Effector memory CD8-positive, alpha-beta T cell (primary cell): ENCODE measurements at regions not wholly inside any gene's neighbourhood (a gene's known extent, or its start where the extent isn't known, plus 50 kb on each side); places are given as distances from the start of the nearest gene placed in this dataset.
"Not testable (repeated sequence)": the region's sequence is repeated elsewhere in the genome, so short reads cannot be mapped to it uniquely, and the experiment has no call there.

Source experiments
- ATAC-seq: fragments of 150-1000 bp; cut with Tn5 transposase; replicated peaks from 2 replicates; pipeline ENCODE4 v1.10.0; 2021; ENCODE audit warnings: mild to moderate bottlenecking, moderate library complexity
- DNase-seq, 3 experiments: peaks; one replicate each; pipeline ENCODE4 v3.0.0; 2021
- H3K27ac Mint-ChIP-seq, 2 donors: one replicate each; pipeline ENCODE4 v1.8.0; 2022; ENCODE audit warnings: mild to moderate bottlenecking in 2 of 2, mixed read lengths in 2 of 2, moderate library complexity in 2 of 2
- H3K27me3 Mint-ChIP-seq, 2 donors: one replicate each; pipeline ENCODE4 v1.8.0; 2022; ENCODE audit warnings: mixed read lengths in 2 of 2
- H3K36me3 Mint-ChIP-seq: one replicate; pipeline ENCODE4 v1.8.0; 2022; ENCODE audit warnings: mild to moderate bottlenecking, moderate library complexity, mixed read lengths; ENCODE audit not compliant: insufficient read depth
- H3K4me1 Mint-ChIP-seq, 2 donors: one replicate each; pipeline ENCODE4 v1.8.0; 2022; ENCODE audit warnings: low read depth in 2 of 2, mixed read lengths in 2 of 2
- H3K4me3 Mint-ChIP-seq, 2 donors: one replicate each; pipeline ENCODE4 v1.8.0; 2022; ENCODE audit warnings: mild to moderate bottlenecking in 2 of 2, mixed read lengths in 2 of 2, moderate library complexity in 2 of 2
- H3K9me3 Mint-ChIP-seq, 2 donors: one replicate each; pipeline ENCODE4 v1.8.0; 2022; ENCODE audit warnings: mixed read lengths in 2 of 2

DNA sequence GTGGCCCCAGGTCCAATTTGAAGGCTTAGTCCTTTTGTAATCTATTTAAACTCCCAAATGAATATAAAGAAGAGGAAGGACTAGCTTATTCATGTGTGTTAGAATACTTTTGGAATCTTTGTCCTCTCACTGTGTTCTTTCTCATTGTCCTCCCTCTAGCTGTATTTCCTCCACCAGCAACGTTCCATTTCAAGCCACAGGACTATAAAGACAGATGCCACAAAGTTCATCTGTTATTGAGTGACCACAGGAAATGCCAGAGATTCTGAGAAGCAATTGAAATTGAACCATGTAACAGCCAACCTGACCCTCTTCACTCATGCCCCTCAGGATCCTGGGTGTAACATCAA is 336.6 kb upstream of the API5 start:
- no peak overlapping the region for H3K4me3 Mint-ChIP-seq
- DNase-seq (no peak), ATAC-seq (no peak)
- H3K4me1 Mint-ChIP-seq, result no peaks in the 10 kb centered on the region
- H3K27me3 Mint-ChIP-seq, result no peaks in the 10 kb centered on the region
- peaks cover 14 to 23% of the 10 kb centered on the region in 2 donors for H3K9me3 Mint-ChIP-seq
- H3K36me3 Mint-ChIP-seq, result no peaks in the 10 kb centered on the region
- H3K27ac Mint-ChIP-seq, result no peak overlapping the region

DNA sequence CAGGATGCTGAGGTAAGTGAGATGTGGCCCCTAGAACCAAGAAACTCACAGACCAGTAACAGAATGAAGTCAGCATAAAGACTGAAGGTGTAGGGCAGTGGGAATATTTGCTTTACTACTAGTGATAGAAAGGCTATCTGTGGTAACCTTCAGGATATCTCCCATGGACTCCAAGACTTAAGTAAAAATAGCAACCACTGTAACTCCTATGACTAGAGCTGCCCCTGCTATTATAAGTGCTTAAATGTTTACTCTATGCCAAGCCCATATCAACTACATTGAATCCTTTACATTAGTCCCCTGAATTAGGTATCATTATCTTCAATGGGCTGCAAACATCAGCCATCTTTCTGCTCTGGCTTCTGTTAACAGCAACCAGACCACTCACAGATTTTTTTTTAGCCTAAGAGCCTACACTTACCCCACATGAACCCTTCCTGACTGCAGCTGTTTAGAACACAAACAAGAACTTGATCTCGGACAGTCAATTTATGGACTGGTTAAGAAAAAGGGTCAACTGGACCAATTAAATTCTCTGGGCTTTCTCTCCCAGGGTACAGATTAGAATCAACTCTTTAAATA is 335.1 kb upstream of the API5 start:
- no peaks in the 10 kb centered on the region for H3K27me3 Mint-ChIP-seq
- H3K4me1 Mint-ChIP-seq, result no peaks in the 10 kb centered on the region
- ATAC-seq (no peak), DNase-seq (no peak)
- H3K36me3 Mint-ChIP-seq, result no peaks in the 10 kb centered on the region
- no peak overlapping the region for H3K4me3 Mint-ChIP-seq
- H3K27ac Mint-ChIP-seq, result no peak overlapping the region
- peaks cover 11 to 17% of the 10 kb centered on the region in 2 donors for H3K9me3 Mint-ChIP-seq

DNA sequence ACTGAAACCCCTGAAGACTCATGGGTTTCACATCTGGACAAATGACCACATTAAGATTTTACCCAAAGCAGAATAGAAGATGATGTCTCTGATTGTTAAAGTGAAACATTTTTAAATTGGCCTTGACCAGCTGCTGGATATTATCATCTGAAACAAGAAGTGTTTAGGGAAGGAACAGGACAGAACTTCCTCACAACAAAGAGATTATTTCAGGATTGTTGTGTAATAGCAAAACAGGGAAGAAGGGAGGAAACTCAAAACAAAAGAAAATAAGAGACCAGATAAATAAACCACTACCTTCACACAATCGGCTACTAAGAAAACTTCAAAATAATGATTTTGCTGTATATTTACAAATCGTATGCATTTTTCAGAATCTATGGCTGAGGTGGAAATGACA is 319.2 kb upstream of the API5 start:
- no peak for ATAC-seq

DNA sequence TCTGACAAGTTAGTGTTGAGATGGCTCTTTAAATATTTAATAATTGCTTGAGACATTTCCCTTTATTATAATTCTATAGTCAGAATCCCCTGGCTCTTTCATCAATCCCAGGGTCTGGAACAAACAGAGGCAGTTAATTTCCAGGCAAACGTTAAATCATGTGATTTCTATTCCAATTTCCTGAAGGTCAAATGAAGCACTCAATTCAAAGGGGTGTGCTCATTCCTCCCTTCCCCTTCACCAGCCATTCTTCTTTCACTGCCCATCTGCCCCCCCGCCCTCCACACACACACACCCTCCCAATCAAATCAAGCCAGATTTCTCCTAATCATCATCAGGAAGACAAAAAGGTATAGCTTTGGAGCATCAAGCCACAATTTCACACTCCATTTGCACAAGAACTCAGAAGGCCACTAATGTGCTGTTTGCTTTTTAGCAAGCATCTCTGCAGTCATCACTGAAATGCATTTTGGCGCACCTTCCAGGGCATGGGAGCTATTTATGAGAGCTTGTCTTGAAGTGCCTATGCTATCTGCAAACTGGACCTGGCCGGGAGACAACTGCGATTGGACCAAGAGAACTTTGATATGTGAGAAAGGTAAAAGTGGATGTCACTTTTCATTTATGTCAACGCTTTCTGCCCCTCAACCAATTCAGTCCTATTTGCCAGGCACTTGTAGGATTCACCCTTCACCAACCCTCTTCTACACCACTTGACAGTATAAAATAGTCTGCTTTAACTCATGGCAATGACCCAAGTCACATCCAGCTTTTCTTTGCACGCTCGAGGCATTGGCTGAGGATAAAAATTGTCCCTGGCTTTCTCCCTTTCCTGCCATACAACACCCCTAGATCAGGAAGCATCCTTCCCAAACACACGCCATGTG is 315.1 kb upstream of the API5 start:
- DNase-seq (no peak), ATAC-seq (no peak)
- H3K4me1 Mint-ChIP-seq, result no peaks in the 10 kb centered on the region
- no peaks in the 10 kb centered on the region for H3K27me3 Mint-ChIP-seq
- no peak overlapping the region for H3K4me3 Mint-ChIP-seq
- H3K9me3 Mint-ChIP-seq, result peaks cover 0 to 4% of the 10 kb centered on the region in 2 donors
- no peaks in the 10 kb centered on the region for H3K36me3 Mint-ChIP-seq
- H3K27ac Mint-ChIP-seq, result no peak overlapping the region

More for the DNA sequence above, 319.2 kb upstream of the API5 start:
- Mint-ChIP-seq H3K27me3 (no peaks in the 10 kb centered on the region), H3K4me3 (no peak overlapping the region), H3K36me3 (no peaks in the 10 kb centered on the region), H3K27ac (no peak overlapping the region), H3K4me1 (no peaks in the 10 kb centered on the region), H3K9me3 (peaks cover 0 to 9% of the 10 kb centered on the region in 2 donors)
- DNase-seq, result no peak

DNA sequence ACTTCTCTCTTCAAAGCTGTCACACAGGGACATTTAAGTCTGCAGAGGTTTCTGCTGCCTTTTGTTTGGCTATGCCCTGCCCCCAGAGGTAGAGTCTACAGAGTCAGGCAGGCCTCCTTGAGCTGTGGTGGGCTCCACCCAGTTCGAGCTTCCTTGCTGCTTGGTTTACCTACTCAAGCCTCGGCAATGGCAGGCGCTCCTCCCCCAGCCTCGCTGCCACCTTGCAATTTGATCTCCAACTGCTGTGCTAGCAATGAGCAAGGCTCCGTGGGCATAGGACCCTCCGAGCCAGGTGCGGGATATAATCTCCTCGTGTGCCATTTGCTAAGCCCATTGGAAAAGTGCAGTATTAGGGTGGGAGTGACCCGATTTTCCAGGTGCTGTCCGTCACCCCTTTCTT is 306.9 kb upstream of the API5 start:
- ATAC-seq, DNase-seq, H3K4me1 Mint-ChIP-seq: not testable (repeated sequence)

DNA sequence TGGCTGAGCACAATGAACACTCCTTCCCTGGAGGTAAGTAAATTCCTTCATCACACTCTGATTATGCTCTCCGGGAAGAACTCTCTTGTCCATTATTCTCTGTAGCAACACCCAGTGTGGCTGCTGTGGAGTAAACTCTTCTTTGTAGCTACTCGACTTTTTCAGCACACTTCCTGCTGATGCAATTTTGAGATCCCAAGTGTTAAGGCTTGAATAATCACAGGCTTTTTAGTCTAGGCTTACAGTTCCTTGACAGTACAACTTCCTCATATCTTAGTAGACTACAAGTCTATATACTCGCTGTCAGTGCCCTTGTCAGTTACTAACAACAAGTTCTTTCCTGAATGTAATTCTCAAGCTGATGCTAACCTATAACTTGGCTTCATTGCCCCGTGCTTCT is 301.8 kb upstream of the API5 start:
- no peak for DNase-seq
- no peaks in the 10 kb centered on the region for H3K4me1 Mint-ChIP-seq

More for the DNA sequence above, 306.9 kb upstream of the API5 start:
- H3K4me3 Mint-ChIP-seq, H3K27me3 Mint-ChIP-seq, H3K27ac Mint-ChIP-seq, H3K36me3 Mint-ChIP-seq: not testable (repeated sequence)
- peaks cover 4 to 19% of the 10 kb centered on the region in 2 donors for H3K9me3 Mint-ChIP-seq

DNA sequence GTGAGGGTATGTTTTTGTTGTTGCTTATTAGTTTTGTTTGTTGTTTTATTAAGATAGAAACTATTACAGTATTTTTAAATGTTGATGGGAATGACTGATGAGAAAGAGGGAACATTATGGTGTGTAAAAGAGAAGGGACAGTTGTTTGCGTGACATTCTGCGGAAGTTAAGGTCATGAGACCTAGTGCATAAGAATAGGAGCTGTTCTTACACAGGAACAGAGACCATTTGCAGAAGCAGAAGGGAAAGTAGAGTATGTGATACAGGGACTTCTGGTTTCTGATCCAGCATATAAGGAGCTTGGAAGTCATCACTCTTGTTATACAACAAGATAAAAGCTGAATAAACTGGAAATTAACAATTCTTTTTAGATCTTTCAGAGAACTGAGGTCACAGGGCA is 299.2 kb upstream of the API5 start:
- H3K4me1 Mint-ChIP-seq, result no peaks in the 10 kb centered on the region
- H3K27me3 Mint-ChIP-seq, result no peaks in the 10 kb centered on the region
- H3K27ac Mint-ChIP-seq, result no peak overlapping the region
- DNase-seq (no peak), ATAC-seq (no peak)
- no peak overlapping the region for H3K4me3 Mint-ChIP-seq
- H3K36me3 Mint-ChIP-seq, result no peaks in the 10 kb centered on the region
- H3K9me3 Mint-ChIP-seq, result peaks cover 6 to 12% of the 10 kb centered on the region in 2 donors

More for the DNA sequence above, 301.8 kb upstream of the API5 start:
- H3K9me3 Mint-ChIP-seq, result peaks cover 7 to 19% of the 10 kb centered on the region in 2 donors
- no peaks in the 10 kb centered on the region for H3K27me3 Mint-ChIP-seq
- H3K27ac Mint-ChIP-seq, result no peak overlapping the region
- ATAC-seq, result no peak
- no peak overlapping the region for H3K4me3 Mint-ChIP-seq
- H3K36me3 Mint-ChIP-seq, result no peaks in the 10 kb centered on the region

DNA sequence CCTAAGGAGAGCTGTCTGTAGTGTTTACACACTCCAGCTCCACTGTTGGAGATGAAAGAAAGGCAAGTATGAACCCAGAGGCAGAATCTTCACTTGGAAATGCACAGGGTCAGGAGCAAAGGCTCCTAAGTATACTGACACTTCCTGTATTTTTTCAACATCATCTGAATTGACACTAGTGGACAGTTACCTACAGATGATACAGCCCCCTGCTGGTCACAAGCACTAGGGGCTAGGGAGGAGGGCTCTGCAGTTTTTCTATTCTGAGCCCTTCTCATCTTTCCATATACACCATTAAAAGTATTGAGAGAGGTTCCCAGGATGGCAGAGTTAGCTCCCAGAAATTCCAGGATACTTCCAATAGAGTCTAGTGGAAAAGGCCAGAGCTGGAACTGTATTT is 290.3 kb upstream of the API5 start:
- Mint-ChIP-seq H3K9me3 (peaks cover 11 to 22% of the 10 kb centered on the region in 2 donors), H3K27me3 (no peaks in the 10 kb centered on the region), H3K36me3 (no peaks in the 10 kb centered on the region), H3K27ac (no peak overlapping the region), H3K4me1 (no peaks in the 10 kb centered on the region), H3K4me3 (no peak overlapping the region)
- ATAC-seq (no peak), DNase-seq (no peak)

DNA sequence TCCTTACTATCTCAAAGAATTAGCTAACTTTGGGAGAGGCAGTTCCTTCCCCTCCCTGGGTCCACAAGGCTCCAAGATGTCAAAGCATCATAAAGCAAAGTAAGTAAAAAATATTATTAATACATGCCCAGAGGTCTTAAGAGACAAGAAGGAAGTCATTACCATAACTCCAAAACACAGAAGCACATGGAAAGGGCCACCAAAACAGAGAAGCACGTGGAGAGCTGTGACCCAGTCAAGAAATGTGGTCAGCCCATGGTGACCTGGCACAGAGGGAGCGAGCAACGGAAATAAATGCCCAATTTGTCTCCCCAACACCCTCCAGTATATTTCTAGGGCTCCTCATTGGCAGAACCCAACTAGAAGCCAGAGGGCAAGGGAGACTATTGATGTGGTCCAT is 277.5 kb upstream of the API5 start:
- H3K27ac Mint-ChIP-seq, result no peak overlapping the region
- DNase-seq (no peak), ATAC-seq (no peak)
- no peaks in the 10 kb centered on the region for H3K4me1 Mint-ChIP-seq
- H3K36me3 Mint-ChIP-seq, result peaks cover 3% of the 10 kb centered on the region
- H3K27me3 Mint-ChIP-seq, result no peaks in the 10 kb centered on the region
- H3K9me3 Mint-ChIP-seq, result peaks cover 16% of the 10 kb centered on the region in 2 donors
- no peak overlapping the region for H3K4me3 Mint-ChIP-seq

DNA sequence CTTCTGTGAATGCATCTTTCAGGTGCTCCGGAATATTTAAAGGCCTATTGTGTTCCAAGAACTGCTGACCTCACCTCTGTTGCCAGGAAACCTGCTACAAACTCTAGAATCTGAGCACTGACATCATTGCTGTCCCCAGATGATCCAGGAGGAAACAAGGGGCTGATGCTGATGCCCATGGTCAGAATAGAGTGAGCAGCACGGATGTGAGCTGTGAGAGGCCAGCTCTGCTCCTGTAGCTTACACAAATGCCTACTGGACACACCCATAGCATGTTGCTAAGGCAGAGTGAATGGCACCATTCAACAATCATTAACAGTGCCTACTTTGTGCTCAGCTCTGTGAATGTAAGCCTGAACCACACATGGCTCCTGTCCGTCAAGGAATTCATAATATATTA is 276.7 kb upstream of the API5 start:
- Mint-ChIP-seq H3K9me3 (peaks cover 13 to 17% of the 10 kb centered on the region in 2 donors), H3K4me3 (no peak overlapping the region), H3K27ac (no peak overlapping the region), H3K36me3 (peaks cover 3% of the 10 kb centered on the region), H3K27me3 (no peaks in the 10 kb centered on the region), H3K4me1 (no peaks in the 10 kb centered on the region)
- no peak for ATAC-seq
- no peak for DNase-seq

DNA sequence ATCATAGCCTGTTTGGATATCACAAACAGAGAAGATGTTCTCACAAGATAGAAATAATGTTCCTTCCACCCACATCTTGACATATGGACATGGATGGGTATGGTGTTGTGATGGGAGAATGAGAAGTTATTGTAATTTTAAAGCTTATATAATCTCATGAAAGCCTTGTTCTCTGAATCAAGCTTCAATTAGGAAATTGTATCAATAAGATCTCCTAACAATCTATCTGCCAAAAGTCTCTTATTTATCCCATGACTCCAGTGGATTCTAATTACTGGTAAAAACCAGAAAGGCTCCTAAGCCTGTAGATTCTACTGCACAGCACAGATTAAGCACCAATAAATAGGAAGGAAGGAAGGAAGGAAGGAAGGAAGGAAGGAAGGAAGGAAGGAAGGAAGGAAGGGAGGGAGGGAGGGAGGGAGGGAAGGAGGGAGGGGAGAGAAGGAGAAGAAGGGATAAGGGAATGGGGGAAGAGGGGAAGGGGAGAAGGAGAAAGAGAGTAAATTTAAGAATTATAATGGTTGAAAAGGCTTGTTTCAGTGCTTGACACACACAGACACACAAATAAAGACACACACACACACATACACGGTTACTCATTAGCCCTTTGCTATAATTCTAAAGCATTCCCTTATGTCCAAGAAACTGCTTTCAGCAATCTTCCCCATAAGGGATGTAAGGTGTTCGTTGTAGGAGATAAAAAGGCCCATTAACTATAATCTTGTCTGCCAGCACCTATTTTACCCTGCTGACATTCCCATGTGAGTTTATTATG is 258.0 kb upstream of the API5 start:
- Mint-ChIP-seq H3K4me1 (no peaks in the 10 kb centered on the region), H3K36me3 (no peaks in the 10 kb centered on the region), H3K9me3 (peaks cover 0 to 8% of the 10 kb centered on the region in 2 donors), H3K27ac (no peak overlapping the region), H3K27me3 (no peaks in the 10 kb centered on the region), H3K4me3 (no peak overlapping the region)
- ATAC-seq (no peak), DNase-seq (no peak)

DNA sequence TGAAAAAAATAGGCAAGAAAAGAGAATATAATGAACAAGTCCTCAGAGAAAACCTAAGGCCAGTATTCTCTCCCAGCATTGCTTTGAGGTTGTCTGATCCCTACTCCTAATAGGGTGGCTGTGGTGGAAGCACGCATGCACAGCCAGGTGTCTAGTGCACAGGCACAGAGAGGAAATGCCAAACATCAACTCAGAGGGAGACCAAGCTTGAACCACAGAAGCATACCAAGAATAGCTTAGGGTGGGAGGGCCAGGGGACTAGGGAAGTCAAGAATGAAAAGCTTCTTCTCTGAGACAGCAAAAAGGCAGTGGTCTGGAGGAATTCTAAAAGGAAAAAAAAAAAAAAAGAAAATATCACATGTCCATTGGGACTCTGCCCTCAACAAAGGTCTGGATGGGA is 244.1 kb upstream of the API5 start:
- Mint-ChIP-seq H3K27ac (no peak overlapping the region), H3K4me3 (no peak overlapping the region)

DNA sequence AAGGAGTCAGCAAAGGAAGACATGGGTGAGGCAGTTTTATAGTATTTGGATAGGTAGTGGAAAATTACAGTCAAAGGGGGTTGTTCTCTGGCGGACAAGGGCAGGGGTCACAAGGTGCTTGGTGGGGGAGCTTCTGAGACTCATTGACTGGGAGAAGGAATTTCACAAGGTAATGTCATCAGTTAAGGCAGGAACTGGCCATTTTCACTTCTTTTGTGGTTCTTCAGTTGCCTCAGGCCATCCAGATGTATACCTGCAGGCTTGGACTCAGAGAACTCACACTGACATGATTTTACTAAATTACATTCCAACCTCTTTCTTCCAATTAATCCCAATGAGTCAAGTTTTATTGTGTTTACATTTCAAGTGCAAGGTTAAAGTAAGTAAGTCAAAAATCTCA is 240.5 kb upstream of the API5 start:
- Mint-ChIP-seq H3K4me1 (no peaks in the 10 kb centered on the region), H3K9me3 (peaks cover 9 to 20% of the 10 kb centered on the region in 2 donors), H3K27me3 (no peaks in the 10 kb centered on the region), H3K36me3 (no peaks in the 10 kb centered on the region), H3K4me3 (no peak overlapping the region), H3K27ac (no peak overlapping the region)
- ATAC-seq (no peak), DNase-seq (no peak)

More for the DNA sequence above, 244.1 kb upstream of the API5 start:
- no peaks in the 10 kb centered on the region for H3K4me1 Mint-ChIP-seq
- no peak for ATAC-seq
- peaks cover 9 to 27% of the 10 kb centered on the region in 2 donors for H3K9me3 Mint-ChIP-seq
- no peaks in the 10 kb centered on the region for H3K27me3 Mint-ChIP-seq
- DNase-seq, result no peak
- no peaks in the 10 kb centered on the region for H3K36me3 Mint-ChIP-seq
